ENCODE measurements at regions not wholly inside any gene's neighbourhood (a gene's known extent, or its start where the extent isn't known, plus 50 kb on each side); places are given as distances from the start of the nearest gene placed in this dataset.

GRCh38 chr12:74890237-74890599 lies 319.4 kb downstream of the KCNC2 start:
- Histone ChIP-seq H3K27ac (ENCODE audit: low read length) (peak overlapping the region; percentile 71), H3K27me3 (ENCODE audit: control insufficient read depth, insufficient read depth, low read length) (no peaks in the 10 kb centered on the region), H3K4me3 (ENCODE audit: low read depth in 2 of 2, low read length in 2 of 2) (no peak overlapping the region; a peak in 1 of 4 replicates), H3K4me1 (ENCODE audit: control insufficient read depth, insufficient read depth, low read length) (peaks cover 14% of the 10 kb centered on the region), H3K9me3 (ENCODE audit: control insufficient read depth, insufficient read depth, low read depth, low read length) (no peaks in the 10 kb centered on the region), H3K36me3 (ENCODE audit: control insufficient read depth, insufficient read depth, low read length) (no peaks in the 10 kb centered on the region)
- intact Hi-C loops (cut with micrococcal nuclease; ENCODE audit: unreplicated experiment) (no loop called here), in situ Hi-C loops (cut with HindIII; ENCODE audit: low pct_unique_long_range_greater_than_20kb, low sequenced_read_pairs) (no loop called here)
- BruUV-seq (replicated peaks): no TSS peak
- ChIA-PET POLR2A (no interaction called here), CTCF (no interaction called here)
- no peak for TF ChIP-seq SIN3A (IDR thresholded peaks at IDR 0.05; ENCODE audit: borderline replicate concordance, insufficient read depth, low read depth, low read length)
- TF ChIP-seq TCF7L2 (IDR thresholded peaks at IDR 0.05; ENCODE audit: low read depth, low read length): no peak
- TF ChIP-seq REST (IDR thresholded peaks at IDR 0.05; ENCODE audit: insufficient read depth in 1 of 2, low read depth in 2 of 2, low read length in 1 of 2): no peak
- no peak for TF ChIP-seq POLR2AphosphoS5 (IDR thresholded peaks at IDR 0.05; ENCODE audit: low read depth, low read length)
- no peak for TF ChIP-seq CTCF (IDR thresholded peaks at IDR 0.05)
- DNase-seq (ENCODE audit: low read depth, low spot score) (peak; percentile 59), ATAC-seq (peak; percentile 99)

GRCh38 chr12:74891083-74891668 lies 318.5 kb downstream of the KCNC2 start:
- ChIA-PET POLR2A (no interaction called here), CTCF (no interaction called here)
- no peak overlapping the region for H3K4me3 ChIP-seq (ENCODE audit: low read depth in 2 of 2, low read length in 2 of 2)
- no peak for ATAC-seq
- intact Hi-C loops (cut with micrococcal nuclease; ENCODE audit: unreplicated experiment): no loop called here
- no peaks in the 10 kb centered on the region for H3K9me3 ChIP-seq (ENCODE audit: control insufficient read depth, insufficient read depth, low read depth, low read length)
- no peaks in the 10 kb centered on the region for H3K36me3 ChIP-seq (ENCODE audit: control insufficient read depth, insufficient read depth, low read length)
- TF ChIP-seq CTCF (IDR thresholded peaks at IDR 0.05): no peak
- TF ChIP-seq POLR2AphosphoS5 (IDR thresholded peaks at IDR 0.05; ENCODE audit: low read depth, low read length): no peak
- TF ChIP-seq SIN3A (IDR thresholded peaks at IDR 0.05; ENCODE audit: borderline replicate concordance, insufficient read depth, low read depth, low read length): no peak
- no peak for TF ChIP-seq TCF7L2 (IDR thresholded peaks at IDR 0.05; ENCODE audit: low read depth, low read length)
- TF ChIP-seq REST (IDR thresholded peaks at IDR 0.05; ENCODE audit: insufficient read depth in 1 of 2, low read depth in 2 of 2, low read length in 1 of 2): no peak
- in situ Hi-C loops (cut with HindIII; ENCODE audit: low pct_unique_long_range_greater_than_20kb, low sequenced_read_pairs): no loop called here
- peak overlapping the region; percentile 51; the same call in 1 of the 2 replicates for H3K27ac ChIP-seq (ENCODE audit: low read length)
- H3K27me3 ChIP-seq (ENCODE audit: control insufficient read depth, insufficient read depth, low read length): no peaks in the 10 kb centered on the region
- peaks cover 14% of the 10 kb centered on the region for H3K4me1 ChIP-seq (ENCODE audit: control insufficient read depth, insufficient read depth, low read length)
- DNase-seq (ENCODE audit: low read depth, low spot score): no peak
- BruUV-seq (replicated peaks): no TSS peak
